Activated CD8-positive, alpha-beta memory T cell treated with anti-CD3 and anti-CD28 coated beads for 48 hours (primary cell): ENCODE measurements at regions not wholly inside any gene's neighbourhood (a gene's known extent, or its start where the extent isn't known, plus 50 kb on each side); places are given as distances from the start of the nearest gene placed in this dataset.

Experiments
- DNase-seq, 3 experiments: peaks; one replicate each; pipeline ENCODE4 v3.0.0-alpha.2; 2020; ENCODE audit warnings: low read depth in 2 of 3, low spot score in 2 of 3

- DNase-seq: no peak
These were observed 257.9 kb upstream of the CPEB2 start for GRCh38 chr4:14744346-14744745.

- DNase-seq: peak in 1 of 3 experiments; percentile 1
These were observed 252.4 kb upstream of the CPEB2 start for GRCh38 chr4:14749910-14750309.

- DNase-seq: no peak
These were observed 249.8 kb upstream of the CPEB2 start for GRCh38 chr4:14752341-14753046.

GRCh38 chr4:14767142-14767541 lies 235.1 kb upstream of the CPEB2 start:
- DNase-seq: no peak

- DNase-seq: no peak
These were observed 233.8 kb upstream of the CPEB2 start for GRCh38 chr4:14768449-14768848.

GRCh38 chr4:14769993-14770392 lies 232.3 kb upstream of the CPEB2 start:
- DNase-seq: no peak

- no peak for DNase-seq
These were observed 231.2 kb upstream of the CPEB2 start for GRCh38 chr4:14771094-14771493.

GRCh38 chr4:14771504-14772175 lies 230.6 kb upstream of the CPEB2 start:
- DNase-seq: no peak

GRCh38 chr4:14772388-14772787 lies 229.9 kb upstream of the CPEB2 start:
- no peak for DNase-seq

- DNase-seq: no peak
These were observed 219.0 kb upstream of the CPEB2 start for GRCh38 chr4:14783011-14783877.

- DNase-seq: no peak
These were observed 215.1 kb upstream of the CPEB2 start for GRCh38 chr4:14787221-14787620.

GRCh38 chr4:14787894-14788293 lies 214.4 kb upstream of the CPEB2 start:
- DNase-seq: no peak

GRCh38 chr4:14790494-14790893 lies 211.8 kb upstream of the CPEB2 start:
- DNase-seq: no peak

- no peak for DNase-seq
These were observed 209.5 kb upstream of the CPEB2 start for GRCh38 chr4:14792702-14793227.

- DNase-seq: no peak
These were observed 201.3 kb upstream of the CPEB2 start for GRCh38 chr4:14800977-14801376.

- no peak for DNase-seq
These were observed 199.7 kb upstream of the CPEB2 start for GRCh38 chr4:14802596-14802995.

GRCh38 chr4:14807856-14808255 lies 194.4 kb upstream of the CPEB2 start:
- no peak for DNase-seq

- DNase-seq: no peak
These were observed 193.1 kb upstream of the CPEB2 start for GRCh38 chr4:14809203-14809602.

GRCh38 chr4:14810121-14810520 lies 192.2 kb upstream of the CPEB2 start:
- no peak for DNase-seq

- no peak for DNase-seq
These were observed 191.7 kb upstream of the CPEB2 start for GRCh38 chr4:14810568-14810967.

GRCh38 chr4:14812101-14812500 lies 190.2 kb upstream of the CPEB2 start:
- DNase-seq: no peak
